HuH-7.5 (cell line): ENCODE measurements at regions not wholly inside any gene's neighbourhood (a gene's known extent, or its start where the extent isn't known, plus 50 kb on each side); places are given as distances from the start of the nearest gene placed in this dataset.
A peak's percentile ranks its signal among the peaks of the same experiment; 100 is the strongest.
"Not testable (repeated sequence)": the region's sequence is repeated elsewhere in the genome, so short reads cannot be mapped to it uniquely, and the experiment has no call there.

ENCODE experiments used
- DNase-seq: peaks from one replicate; pipeline ENCODE4 v3.0.0; 2011; ENCODE audit warnings: low spot score

DNA sequence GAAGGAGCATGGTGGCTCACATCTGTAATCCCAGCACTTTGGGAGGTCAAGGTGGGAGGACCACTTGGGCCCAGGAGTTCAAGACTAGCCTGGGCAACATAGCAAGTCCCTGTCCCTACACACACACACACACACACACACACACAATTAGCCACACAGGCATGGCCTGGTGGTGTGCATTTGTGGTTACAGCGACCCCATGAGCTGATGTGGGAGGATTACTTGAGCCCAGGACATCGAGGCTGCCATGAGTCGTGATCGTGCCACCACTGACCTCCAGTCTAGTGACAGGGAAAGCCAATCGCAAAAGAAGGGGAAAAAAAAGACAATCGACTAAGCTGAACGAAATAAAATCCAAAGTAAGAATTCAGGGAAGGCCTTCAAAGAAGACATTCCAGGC is 67.9 kb downstream of the TBX3 start:
- DNase-seq = no peak

DNA sequence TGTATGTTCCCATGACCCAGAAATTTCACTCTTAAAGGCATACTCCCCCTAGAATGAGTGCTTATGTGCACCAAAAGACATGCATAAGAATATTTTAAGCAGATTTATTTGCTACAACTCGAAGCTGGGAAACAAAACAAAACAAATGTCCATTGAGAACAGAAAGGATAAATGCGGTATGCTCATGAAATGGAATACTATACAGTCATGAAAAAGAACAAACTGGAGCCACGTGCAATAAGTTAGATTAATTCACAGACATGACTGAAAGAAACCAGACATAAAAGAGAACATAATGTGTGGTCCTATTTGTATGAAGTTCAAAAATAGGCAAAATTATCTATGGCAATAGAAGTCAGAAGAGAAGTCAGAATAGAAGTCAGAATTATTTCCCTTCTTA is 69.9 kb downstream of the TBX3 start:
- DNase-seq = no peak

DNA sequence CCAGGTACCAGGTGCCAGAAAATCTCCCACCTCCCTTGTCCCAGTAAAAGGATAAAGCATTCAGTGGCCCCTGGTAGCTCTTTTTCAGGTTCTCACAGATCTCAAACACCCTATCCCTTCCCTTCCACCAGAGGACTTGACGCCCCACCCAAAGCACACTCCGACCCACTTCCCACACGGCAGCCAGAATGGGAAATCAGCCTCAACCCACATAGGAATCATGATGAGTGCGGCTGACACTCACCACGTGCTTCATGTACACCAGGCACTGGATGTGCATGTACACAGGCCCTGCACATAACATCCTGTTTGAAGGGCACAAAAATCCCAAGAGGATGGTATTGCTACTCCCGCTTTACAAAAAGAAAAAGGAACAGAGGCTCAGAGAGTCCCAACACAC is 71.9 kb downstream of the TBX3 start:
- no peak for DNase-seq

DNA sequence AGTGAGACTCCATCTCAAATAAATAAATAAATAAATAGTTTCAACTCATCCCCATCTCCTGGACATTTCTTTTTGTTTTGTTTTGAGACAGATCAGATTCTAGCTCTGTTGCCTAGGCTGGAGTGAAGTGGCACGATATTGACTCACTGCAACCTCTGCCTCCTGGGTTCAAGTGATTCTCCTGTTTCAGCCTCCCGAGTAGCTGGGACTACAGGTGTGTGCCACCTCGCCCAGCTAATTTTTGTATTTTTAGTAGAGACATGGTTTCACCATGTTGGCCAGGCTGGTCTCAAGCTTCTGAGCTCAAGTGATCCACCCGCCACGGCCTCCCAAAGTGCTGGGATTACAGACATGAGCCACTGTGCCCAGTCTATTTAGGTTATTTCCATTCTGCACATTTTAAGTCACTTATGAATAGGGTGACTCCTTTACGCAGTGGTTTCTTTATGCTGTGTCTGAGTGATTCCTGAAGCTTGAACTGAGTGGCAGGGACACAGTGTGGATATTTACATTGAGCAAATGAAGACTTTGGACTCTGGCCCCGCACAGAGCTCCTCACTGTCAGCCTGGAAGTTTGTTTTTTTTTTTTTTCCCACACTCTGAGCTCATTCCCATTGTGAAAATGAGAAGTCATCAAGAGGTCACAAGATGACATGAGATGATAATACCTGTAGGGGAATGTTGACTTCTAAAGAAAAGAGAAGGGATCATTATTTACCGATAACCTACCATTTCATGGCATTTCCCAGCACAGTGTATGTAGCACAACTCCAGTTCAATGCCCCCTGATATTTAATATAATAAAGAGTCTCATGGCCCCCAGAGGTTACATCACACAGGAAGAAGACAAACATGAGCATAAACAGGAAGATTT is 72.6 kb downstream of the TBX3 start:
- DNase-seq = peak; percentile 34

DNA sequence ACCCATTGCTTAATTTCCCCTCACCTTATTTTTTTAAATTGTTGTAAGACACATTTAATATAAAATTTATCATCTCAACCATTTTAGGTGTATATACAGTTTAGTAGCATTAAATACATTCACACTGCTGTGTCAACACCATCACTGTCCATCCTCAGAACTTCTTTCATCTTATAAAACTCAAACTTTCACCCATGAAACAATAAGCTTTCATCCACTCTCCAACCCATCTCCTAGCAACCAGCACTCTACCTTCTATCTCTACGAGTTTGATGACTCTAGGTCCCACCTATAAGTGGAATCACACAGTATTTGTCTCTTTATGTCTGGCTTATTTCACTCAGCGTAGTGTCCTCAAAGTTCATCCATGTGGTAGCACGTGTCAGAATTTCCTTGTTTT is 75.5 kb downstream of the TBX3 start:
- no peak for DNase-seq

DNA sequence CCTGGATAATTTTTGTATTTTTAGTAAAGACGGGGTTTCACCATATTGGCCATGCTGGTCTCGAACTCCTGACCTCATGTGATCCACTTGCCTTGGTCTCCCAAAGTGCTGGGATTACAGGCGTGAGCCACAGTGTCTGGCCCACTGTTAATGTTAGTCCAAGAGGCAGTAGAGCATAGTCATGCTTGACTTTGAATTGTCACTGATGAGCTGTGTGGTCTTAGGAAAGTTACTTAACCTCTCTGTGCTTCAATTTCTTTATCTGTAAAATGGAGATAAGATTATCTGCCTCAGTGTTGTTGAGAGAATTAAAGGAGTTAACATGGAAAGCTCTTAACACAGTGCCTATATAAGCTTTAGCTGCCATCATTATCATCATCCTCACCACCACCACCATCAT is 78.1 kb downstream of the TBX3 start:
- DNase-seq = no peak

DNA sequence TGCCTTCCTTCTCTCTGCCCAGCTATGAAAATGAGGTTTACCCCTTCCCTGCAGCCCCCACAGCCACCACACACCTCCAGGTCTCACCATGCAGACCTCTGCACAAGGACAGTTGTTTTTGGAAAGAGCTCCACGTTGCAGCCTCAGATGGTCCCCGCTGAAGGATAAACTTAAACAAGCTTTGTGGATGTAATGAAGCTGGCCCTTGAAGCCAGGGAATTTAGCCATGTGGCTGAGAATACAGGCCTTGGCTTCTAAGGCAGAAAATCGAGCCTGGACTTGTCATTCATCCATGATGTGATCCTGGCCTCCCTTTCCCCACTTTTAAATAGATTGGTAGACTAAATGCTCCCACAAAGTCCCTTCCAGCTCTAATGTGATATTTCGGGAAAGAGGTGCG is 79.4 kb downstream of the TBX3 start:
- no peak for DNase-seq

DNA sequence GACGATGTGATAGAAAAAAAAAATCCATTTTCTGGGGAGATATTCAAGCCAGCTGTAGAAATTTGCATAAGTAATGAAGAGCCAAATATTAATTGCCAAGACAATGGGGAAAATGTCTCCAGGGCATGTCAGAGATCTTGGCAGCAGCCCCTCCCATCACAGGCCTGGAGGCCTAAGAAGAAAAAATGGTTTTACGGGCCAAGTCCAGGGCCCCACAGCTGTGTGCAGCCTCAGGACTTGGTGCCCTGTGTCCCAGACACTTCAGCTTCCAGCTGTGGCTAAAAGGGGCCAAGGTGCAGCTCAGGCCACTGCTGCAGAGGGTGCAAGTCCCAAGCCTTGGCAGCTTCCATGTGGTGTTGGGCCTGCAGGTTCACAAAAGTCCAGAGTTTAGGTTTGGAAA is 83.4 kb downstream of the TBX3 start:
- DNase-seq = not testable (repeated sequence)

DNA sequence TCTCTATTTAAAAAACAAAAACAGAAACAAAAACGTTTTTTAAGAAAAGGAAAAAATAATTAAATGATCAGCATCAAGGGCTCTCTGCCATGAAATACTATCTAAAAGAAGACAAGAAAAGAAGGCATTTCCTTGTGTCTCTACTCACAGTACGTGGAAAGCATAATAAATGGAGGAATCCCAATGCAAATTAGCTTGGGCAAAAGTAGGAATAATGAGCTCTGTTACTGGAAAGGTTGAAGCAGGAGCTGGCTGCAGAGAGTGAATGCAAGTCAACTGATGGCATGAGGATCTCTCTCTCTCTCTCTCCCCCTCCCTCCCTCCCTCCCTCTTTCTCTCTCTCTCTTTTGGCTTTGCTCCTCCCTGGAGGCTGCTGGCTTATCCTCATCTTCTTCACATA is 85.9 kb downstream of the TBX3 start:
- no peak for DNase-seq

DNA sequence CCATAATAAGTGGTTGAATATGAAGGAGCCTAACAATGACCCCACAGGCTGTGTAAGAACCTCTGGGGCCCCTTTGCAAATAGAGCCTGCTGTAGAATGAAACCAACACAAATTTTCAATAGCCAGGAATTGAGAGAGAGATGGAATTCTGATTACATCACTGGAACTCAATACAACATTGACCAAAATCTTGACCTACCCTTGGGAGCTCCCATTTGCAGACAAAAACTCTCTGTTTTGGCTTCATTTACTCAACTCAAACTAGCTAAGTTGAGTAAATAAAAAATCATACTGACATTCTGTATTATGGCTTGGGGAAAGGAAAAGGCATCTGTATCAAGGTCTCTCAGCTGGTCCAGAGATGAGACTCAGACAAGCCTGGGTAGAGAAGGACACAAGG is 91.0 kb downstream of the TBX3 start:
- DNase-seq = no peak

DNA sequence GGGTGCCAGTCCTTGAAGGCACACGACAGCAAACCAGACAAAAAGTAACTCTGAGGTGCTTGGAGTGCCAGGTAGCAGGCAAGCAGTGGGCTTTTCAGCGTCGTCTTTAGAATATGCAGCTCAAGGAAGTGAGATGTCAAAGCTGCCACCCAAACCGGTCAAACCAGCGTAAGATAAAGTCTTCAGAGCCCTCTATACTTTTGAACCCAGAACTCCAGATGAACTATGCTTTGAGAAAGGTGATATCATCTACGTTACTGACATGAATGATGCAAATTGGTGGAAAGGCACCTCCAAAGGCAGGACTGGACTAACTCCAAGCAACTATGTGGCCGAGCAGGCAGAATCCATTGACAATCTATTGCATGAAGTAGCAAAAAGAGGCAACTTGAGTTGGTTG is 95.9 kb downstream of the TBX3 start:
- no peak for DNase-seq

DNA sequence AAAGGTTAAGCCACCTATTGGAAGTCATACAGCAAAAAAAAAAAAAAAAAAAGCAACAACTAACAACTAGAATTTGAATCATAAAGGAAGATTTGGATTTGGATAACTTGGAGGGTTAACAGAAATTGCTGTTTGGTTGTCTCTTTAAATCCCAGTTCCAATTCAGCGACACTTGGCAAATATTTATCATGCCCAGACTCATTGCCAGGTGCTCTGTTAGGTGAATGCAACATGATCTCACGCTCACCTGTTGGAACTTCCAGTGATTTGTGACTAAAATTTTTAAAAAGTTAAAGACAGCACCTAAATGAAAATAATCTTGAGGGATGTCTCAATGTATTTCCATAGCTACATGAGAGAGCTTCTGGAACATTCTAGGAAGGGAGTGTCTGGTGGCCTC is 103.7 kb downstream of the TBX3 start:
- no peak for DNase-seq

DNA sequence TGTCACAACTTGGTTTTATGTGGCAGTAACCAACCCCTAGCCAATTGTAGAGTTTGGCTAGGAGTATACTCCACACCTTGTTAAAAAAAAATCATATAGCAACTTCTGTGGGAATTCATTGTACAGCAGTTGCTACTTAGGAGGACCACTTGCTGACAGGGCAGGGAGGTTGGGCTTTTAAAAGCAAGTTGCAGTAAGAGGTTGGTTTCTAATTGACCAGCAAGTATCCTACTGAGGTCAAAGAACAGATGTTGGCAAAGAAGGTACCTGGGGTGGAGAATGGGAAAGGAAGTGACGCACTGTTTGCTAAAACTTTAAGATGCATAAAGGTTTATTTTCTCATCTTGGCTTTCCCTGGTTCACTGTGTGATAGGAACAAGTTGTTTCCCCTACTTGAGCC is 104.6 kb downstream of the TBX3 start:
- no peak for DNase-seq

DNA sequence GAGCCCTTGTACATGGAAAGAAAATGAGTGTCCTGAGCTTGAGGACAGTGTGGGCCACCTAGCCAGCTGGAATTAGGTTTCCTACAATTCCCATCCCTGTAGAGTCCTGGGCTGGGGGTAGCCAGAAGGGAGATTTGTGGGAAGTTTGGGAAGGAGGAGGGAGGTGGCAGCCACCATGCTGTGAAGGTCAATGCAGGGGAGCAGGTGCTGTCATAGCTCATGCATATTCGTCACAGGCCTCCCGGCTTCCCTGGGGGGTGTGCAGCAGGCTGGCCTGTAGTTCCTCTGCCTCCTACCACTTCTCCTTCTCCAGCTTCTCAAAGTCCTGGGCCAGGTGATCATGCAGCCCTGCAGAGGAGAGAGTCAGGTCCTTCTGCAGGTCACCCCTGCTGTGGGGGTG is 121.3 kb downstream of the TBX3 start:
- DNase-seq = no peak

DNA sequence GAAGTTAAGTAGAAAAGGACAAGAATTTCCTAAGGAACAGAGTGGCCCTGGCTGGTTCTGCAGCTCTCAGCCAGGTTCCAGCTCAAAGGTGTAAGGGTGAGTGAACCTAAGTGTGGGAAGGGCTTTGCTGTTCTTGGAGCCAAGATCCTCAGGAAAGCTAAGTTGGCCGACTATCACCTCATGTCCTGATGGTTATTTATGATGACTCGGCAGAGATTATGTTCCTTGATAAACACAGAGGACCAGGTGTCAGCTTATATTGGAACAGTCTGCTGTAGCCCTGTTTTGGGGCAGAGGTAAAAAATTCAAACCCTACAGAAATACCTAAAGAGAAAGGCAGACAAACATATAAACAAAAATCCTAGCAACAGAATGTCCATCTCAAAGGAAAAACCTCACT is 128.5 kb downstream of the TBX3 start:
- DNase-seq = no peak

DNA sequence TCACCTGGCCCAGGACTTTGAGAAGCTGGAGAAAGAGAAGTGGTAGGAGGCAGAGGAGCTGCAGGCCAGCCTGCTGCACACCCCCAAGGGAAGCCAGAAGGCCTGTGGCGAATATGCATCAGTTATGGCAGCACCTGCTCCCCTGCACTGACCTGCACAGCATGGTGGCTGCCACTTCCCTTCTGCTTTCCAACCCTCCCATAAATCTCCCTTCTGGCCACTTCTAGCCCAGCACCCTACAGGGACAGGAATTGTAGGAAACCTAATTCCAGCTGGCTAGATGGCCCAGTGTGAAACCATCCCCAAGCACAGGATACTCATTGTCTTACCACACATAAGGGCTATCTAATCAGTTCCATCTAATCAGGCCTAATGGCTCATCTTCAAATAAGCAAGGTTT is 136.3 kb downstream of the TBX3 start:
- DNase-seq = no peak

DNA sequence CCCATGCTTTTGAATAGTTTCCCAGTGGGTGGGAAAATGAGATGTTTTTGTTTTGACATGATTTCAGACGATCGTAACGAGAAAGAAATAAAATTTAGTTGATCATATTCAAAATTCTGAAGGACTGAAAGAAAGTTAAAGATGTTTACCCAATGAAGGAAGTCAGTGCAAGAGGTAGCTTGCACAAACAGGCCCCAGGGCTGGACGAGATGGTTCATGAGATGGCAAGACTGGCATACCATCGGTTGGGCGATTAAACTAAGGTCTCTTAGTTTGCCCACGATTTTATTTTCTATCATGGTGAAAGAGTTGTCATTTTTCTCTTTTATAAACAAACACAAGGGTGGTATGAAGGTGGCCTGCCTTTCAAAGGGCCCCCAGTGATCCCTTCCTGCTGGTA is 124.5 kb upstream of the TBX5 start:
- no peak for DNase-seq

DNA sequence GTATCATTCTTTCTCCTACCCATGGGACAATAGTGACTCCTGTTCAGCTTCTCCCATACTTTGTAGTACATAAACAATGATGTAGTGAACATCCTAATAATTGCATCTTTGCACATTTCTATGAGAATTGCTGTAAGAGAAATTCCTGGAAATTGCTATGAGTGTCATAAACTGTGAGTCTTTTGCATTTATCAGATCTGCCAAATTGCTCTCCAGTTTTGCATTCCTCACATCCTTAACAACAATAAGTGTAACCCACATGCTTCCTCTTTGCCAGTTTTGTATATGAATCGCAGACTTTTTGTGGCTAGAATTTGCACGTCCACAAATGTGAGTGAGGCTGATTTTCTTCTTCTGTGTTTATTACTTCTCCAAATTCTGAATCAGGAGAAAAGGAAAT is 124.0 kb upstream of the TBX5 start:
- DNase-seq = no peak

DNA sequence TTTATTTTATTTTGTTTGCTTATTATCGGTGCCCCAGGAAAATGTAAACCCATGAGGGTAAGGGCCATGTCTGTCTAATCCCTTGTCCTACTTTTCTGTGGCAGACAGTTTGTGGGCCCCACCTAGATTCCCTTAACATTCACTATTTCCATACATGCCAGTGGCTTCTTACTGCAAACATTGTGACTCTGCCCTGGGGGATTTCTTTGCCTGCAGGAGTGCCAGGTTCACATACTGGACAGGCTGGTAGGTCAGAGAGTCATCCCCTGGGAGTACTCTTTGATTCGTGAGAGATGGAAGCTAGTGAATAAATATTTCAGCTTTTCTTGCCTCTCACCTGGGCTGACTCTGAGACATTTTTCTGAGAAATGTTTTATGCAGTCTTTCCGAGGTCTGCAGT is 122.8 kb upstream of the TBX5 start:
- no peak for DNase-seq

DNA sequence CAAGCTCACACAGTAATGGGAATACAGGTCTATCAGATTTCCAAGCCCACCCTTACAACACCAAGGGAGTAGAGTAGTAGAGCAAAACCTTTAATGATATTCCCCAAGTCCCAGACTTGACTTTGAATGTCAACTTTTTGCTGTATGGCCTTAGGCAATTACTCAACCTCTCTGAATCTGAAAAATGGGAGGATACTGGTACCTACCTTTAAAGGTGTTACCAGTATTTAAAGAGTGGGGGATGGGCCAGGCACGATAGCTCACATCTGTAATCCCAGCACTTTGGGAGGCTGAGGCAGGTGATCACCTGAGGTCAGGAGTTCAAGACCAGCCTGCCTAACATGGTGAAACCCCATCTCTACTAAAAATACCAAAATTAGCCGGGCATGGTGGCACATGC is 115.2 kb upstream of the TBX5 start:
- DNase-seq = not testable (repeated sequence)

DNA sequence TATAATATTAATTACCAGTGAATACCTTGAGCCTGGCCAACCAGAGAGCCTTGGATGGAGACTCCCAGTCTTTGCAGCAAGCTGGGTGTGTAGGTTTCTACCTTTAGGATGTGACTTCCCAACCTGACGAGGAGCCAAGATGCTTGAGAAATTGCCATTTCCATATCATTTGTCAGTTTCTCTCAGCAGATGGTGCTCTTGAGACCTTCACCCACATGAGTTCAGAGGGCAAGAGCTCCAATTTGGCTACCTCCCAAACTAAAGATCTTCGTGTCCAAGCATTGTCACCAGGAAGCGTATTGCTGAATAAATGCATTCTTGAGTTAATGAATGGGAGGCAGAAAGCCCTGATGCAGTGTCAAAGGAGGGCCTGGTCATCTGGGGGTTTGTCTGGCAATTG is 106.4 kb upstream of the TBX5 start:
- DNase-seq = no peak

DNA sequence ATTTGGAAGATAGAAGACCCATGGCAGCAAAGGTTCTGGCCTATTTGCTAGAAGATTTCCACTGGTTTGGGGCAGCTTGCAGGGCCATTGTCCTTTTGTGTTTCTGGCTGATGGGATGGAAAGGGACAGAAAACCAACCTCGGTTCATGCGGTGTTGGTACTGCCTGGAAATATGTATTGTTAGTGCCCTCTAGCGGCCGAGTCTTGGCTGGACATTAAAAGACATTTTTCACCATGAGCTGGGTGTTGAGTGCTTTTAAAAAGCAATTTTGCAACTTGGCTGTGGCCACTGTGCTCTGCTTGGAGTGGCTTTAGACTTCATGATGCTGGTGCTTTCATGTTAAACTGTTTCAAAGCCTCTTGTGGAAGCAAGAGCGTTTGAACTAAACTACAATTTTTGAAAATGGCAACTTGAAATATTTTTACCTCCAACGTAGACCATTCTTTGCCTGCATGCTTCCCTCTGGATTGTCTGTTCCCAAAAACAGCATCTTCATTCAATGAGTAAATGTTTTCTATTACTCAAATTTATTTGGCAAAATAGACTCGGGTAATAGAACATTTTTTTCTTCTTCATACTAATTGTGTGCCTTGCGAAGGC is 102.7 kb upstream of the TBX5 start:
- DNase-seq = peak; percentile 45

DNA sequence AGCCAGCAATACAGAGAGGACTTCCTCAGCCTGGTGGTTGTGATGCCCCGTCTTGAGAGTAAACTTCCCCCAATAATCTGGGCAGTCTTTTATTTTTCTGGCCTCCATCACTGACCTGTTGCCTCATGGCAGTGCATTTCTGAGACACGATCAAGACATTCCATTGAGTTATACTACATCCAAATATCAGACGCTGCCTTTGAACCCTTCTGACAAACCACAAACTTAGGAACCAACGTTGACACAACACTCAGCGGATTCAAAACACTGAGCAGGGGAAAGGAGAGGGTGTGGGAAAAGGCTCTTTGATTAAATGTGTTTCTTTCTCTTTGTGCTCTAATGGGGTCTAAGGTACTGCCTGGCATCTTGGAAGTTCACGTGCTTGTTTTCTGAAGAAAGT is 100.7 kb upstream of the TBX5 start:
- no peak for DNase-seq

DNA sequence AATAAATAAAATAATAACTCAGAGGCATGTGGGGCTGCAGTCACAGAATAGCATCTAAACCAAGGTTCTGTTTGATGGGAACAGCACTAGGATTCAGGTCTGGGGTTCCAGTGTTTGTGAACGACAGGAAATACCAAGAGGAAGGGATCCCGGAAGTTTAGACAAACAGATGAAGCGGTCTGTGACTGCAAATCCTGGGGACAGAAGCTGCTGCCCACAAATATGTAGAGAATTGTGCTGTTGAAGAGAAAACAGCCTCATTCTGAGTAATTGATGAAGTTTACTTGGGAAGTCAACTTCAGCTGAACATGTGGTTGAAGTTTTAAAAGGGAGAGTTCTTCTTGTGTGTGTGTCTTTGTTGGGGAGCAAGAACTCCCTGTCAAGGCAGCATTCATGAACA is 98.4 kb upstream of the TBX5 start:
- no peak for DNase-seq
